Loucy (cell line): ENCODE measurements at regions not wholly inside any gene's neighbourhood (a gene's known extent, or its start where the extent isn't known, plus 50 kb on each side); places are given as distances from the start of the nearest gene placed in this dataset.

Experiments used
- H2AFZ ChIP-seq: fragments of 200-600 bp; sonication (generic); 2 replicates; pipeline ENCODE4 v1.6.0; 2016; ENCODE audit warnings: antibody characterized with exemption, mild to moderate bottlenecking, low read length, moderate library complexity
- H3F3A ChIP-seq: fragments of 200-600 bp; 2 replicates; pipeline ENCODE4 v1.6.0; 2016; ENCODE audit warnings: antibody characterized with exemption, low read depth, mild to moderate bottlenecking
- H3K27me3 ChIP-seq: fragments of 200-600 bp; sonication (generic); 2 replicates; pipeline ENCODE4 v1.6.1; 2014; ENCODE audit warnings: low read length, mild to moderate bottlenecking; ENCODE audit not compliant: insufficient read depth, poor library complexity, severe bottlenecking
- H3K36me3 ChIP-seq: fragments of 200-600 bp; sonication (generic); 2 replicates; pipeline ENCODE4 v1.6.1; 2016; ENCODE audit warnings: low read length; ENCODE audit not compliant: insufficient read depth
- H3K4me1 ChIP-seq: fragments of 200-600 bp; sonication (generic); 2 replicates; pipeline ENCODE4 v1.5.1; 2014; ENCODE audit warnings: low read length, mild to moderate bottlenecking; ENCODE audit not compliant: insufficient read depth, poor library complexity, severe bottlenecking
- H3K4me2 ChIP-seq: fragments of 200-600 bp; sonication (generic); 2 replicates; pipeline ENCODE4 v1.6.0; 2014; ENCODE audit warnings: antibody characterized with exemption, low read length, low read depth, mild to moderate bottlenecking; ENCODE audit not compliant: poor library complexity, severe bottlenecking
- H3K4me3 ChIP-seq: fragments of 200-600 bp; sonication (generic); 2 replicates; pipeline ENCODE4 v1.5.1; 2014; ENCODE audit warnings: low read length, mild to moderate bottlenecking, mixed read lengths; ENCODE audit not compliant: poor library complexity, severe bottlenecking
- H3K79me2 ChIP-seq: fragments of 200-600 bp; sonication (generic); 2 replicates; pipeline ENCODE4 v1.6.1; 2014; ENCODE audit warnings: low read length; ENCODE audit not compliant: insufficient read depth
- H3K9ac ChIP-seq: fragments of 200-600 bp; sonication (generic); 2 replicates; pipeline ENCODE4 v1.6.0; 2014; ENCODE audit warnings: mild to moderate bottlenecking, low read depth, low read length, moderate library complexity; ENCODE audit not compliant: poor library complexity, severe bottlenecking
- H3K9me2 ChIP-seq: fragments of 200-600 bp; sonication (generic); replicated peaks from 2 replicates; pipeline ENCODE4 v1.6.1; 2016; ENCODE audit warnings: low read depth, low read length, mixed read lengths
- H3K9me3 ChIP-seq: fragments of 200-600 bp; sonication (generic); 2 replicates; pipeline ENCODE4 v1.6.1; 2014; ENCODE audit warnings: mild to moderate bottlenecking, antibody characterized with exemption, low read length, low read depth; ENCODE audit not compliant: insufficient read depth
- H4K20me1 ChIP-seq: fragments of 200-600 bp; sonication (generic); 2 replicates; pipeline ENCODE4 v1.6.0; 2014; ENCODE audit warnings: antibody characterized with exemption, low read length, mild to moderate bottlenecking; ENCODE audit not compliant: insufficient read depth, poor library complexity, severe bottlenecking
- CTCF ChIP-seq: fragments of 200-600 bp; sonication (generic); conservative IDR thresholded peaks from 2 replicates; pipeline ENCODE4 v1.5.1; 2014; ENCODE audit warnings: mild to moderate bottlenecking, antibody characterized with exemption, low read length
- EZH2phosphoT487 ChIP-seq: fragments of 200-600 bp; IDR thresholded peaks from 2 replicates; pipeline ENCODE4 v1.6.1; 2018; ENCODE audit warnings: antibody characterized with exemption, mild to moderate bottlenecking, moderate library complexity, borderline replicate concordance

- TF ChIP-seq CTCF (no peak), EZH2phosphoT487 (no peak)
- no peaks in the 10 kb centered on the region for H3K36me3 ChIP-seq
- no peak overlapping the region for H3K9ac ChIP-seq
- no peak overlapping the region for H3K4me2 ChIP-seq
- H3K79me2 ChIP-seq: no peaks in the 10 kb centered on the region
- H4K20me1 ChIP-seq: no peaks in the 10 kb centered on the region
- no peaks in the 10 kb centered on the region for H3K9me3 ChIP-seq
- no peaks in the 10 kb centered on the region for H3K27me3 ChIP-seq
- no peaks in the 10 kb centered on the region for H3K9me2 ChIP-seq
- H3F3A ChIP-seq: no peaks in the 10 kb centered on the region
- H3K4me3 ChIP-seq: no peak overlapping the region
- H2AFZ ChIP-seq: no peak overlapping the region
- H3K4me1 ChIP-seq: no peaks in the 10 kb centered on the region
These were observed 335.1 kb upstream of the DMAC1 start for GRCh38 chr9:8134635-8135034.

- TF ChIP-seq EZH2phosphoT487 (no peak), CTCF (no peak)
- H3K79me2 ChIP-seq: no peaks in the 10 kb centered on the region
- no peaks in the 10 kb centered on the region for H3K9me3 ChIP-seq
- no peaks in the 10 kb centered on the region for H4K20me1 ChIP-seq
- H3K4me2 ChIP-seq: no peak overlapping the region
- no peaks in the 10 kb centered on the region for H3F3A ChIP-seq
- 0 out of 2 replicates have a peak overlapping the region, but pooled peaks have one; percentile 2 for H2AFZ ChIP-seq
- H3K4me3 ChIP-seq: no peak overlapping the region
- no peaks in the 10 kb centered on the region for H3K9me2 ChIP-seq
- no peak overlapping the region for H3K9ac ChIP-seq
- no peaks in the 10 kb centered on the region for H3K27me3 ChIP-seq
- no peaks in the 10 kb centered on the region for H3K4me1 ChIP-seq
- no peaks in the 10 kb centered on the region for H3K36me3 ChIP-seq
These were observed 334.0 kb upstream of the DMAC1 start for GRCh38 chr9:8133606-8134005.

GRCh38 chr9:8115570-8115969, 316.0 kb upstream of the DMAC1 start:
- TF ChIP-seq EZH2phosphoT487 (no peak), CTCF (no peak)
- no peaks in the 10 kb centered on the region for H3K36me3 ChIP-seq
- no peak overlapping the region for H3K4me3 ChIP-seq
- H4K20me1 ChIP-seq: no peaks in the 10 kb centered on the region
- no peaks in the 10 kb centered on the region for H3K27me3 ChIP-seq
- no peaks in the 10 kb centered on the region for H3K9me2 ChIP-seq
- H3F3A ChIP-seq: no peaks in the 10 kb centered on the region
- H3K79me2 ChIP-seq: no peaks in the 10 kb centered on the region
- no peak overlapping the region for H3K4me2 ChIP-seq
- peaks cover 17% of the 10 kb centered on the region for H3K4me1 ChIP-seq
- no peaks in the 10 kb centered on the region for H3K9me3 ChIP-seq
- H3K9ac ChIP-seq: no peak overlapping the region
- H2AFZ ChIP-seq: no peak overlapping the region
